H9 (cell line): ENCODE measurements at regions not wholly inside any gene's neighbourhood (a gene's known extent, or its start where the extent isn't known, plus 50 kb on each side); places are given as distances from the start of the nearest gene placed in this dataset.
A peak's percentile ranks its signal among the peaks of the same experiment; 100 is the strongest.

Experiments
- DNase-seq: peaks from one replicate; pipeline ENCODE4 v3.0.0-alpha.2; 2017
- H2AFZ ChIP-seq: one replicate; pipeline ENCODE4 v1.6.1; 2013; ENCODE audit warnings: mild to moderate bottlenecking, low read length, control low read depth, moderate library complexity
- H2AK5ac ChIP-seq: 2 replicates; pipeline ENCODE4 v1.6.1; 2013; ENCODE audit warnings: low read length, control low read depth, mixed read lengths; ENCODE audit not compliant: insufficient read length
- H2BK120ac ChIP-seq: one replicate; pipeline ENCODE4 v1.6.1; 2013; ENCODE audit warnings: low read depth, mild to moderate bottlenecking, low read length, control low read depth, inconsistent platforms; ENCODE audit not compliant: poor library complexity, severe bottlenecking
- H2BK12ac ChIP-seq: 2 replicates; pipeline ENCODE4 v1.6.1; 2013; ENCODE audit warnings: low read length, control low read depth, mixed read lengths, low read depth; ENCODE audit not compliant: insufficient read length
- H2BK15ac ChIP-seq: 2 replicates; pipeline ENCODE4 v1.6.1; 2013; ENCODE audit warnings: low read depth, low read length, control low read depth
- H2BK20ac ChIP-seq: one replicate; pipeline ENCODE4 v1.6.1; 2013; ENCODE audit warnings: low read depth, mild to moderate bottlenecking, low read length, control low read depth, inconsistent platforms; ENCODE audit not compliant: poor library complexity, severe bottlenecking
- H2BK5ac ChIP-seq: 2 replicates; pipeline ENCODE4 v1.6.1; 2013; ENCODE audit warnings: low read length, control low read depth, mixed read lengths; ENCODE audit not compliant: insufficient read length
- H3K14ac ChIP-seq: 2 replicates; pipeline ENCODE4 v1.6.1; 2013; ENCODE audit warnings: low read length, control low read depth; ENCODE audit not compliant: insufficient read depth
- H3K18ac ChIP-seq: 2 replicates; pipeline ENCODE4 v1.6.1; 2013; ENCODE audit warnings: low read depth, mild to moderate bottlenecking, mixed read lengths, low read length, control low read depth; ENCODE audit not compliant: insufficient read length
- H3K23ac ChIP-seq: 2 replicates; pipeline ENCODE4 v1.6.1; 2013; ENCODE audit warnings: low read length, control low read depth, mixed read lengths, low read depth; ENCODE audit not compliant: insufficient read length
- H3K23me2 ChIP-seq: 2 replicates; pipeline ENCODE4 v1.6.1; 2013; ENCODE audit warnings: low read depth, mild to moderate bottlenecking, mixed read lengths, low read length, control low read depth; ENCODE audit not compliant: insufficient read length, poor library complexity, severe bottlenecking
- H3K27ac ChIP-seq: 2 replicates; pipeline ENCODE4 v1.5.1; 2013; ENCODE audit warnings: low read length, control low read depth, mixed read lengths, low read depth; ENCODE audit not compliant: insufficient read length
- H3K27me3 ChIP-seq: 2 replicates; pipeline ENCODE4 v1.6.1; 2013; ENCODE audit warnings: low read length, control low read depth, inconsistent platforms; ENCODE audit not compliant: insufficient read depth
- H3K4ac ChIP-seq: 2 replicates; pipeline ENCODE4 v1.6.1; 2013; ENCODE audit warnings: low read depth, mild to moderate bottlenecking, control low read depth, inconsistent platforms, low read length, moderate library complexity
- H3K4me1 ChIP-seq: 2 replicates; pipeline ENCODE4 v1.6.1; 2013; ENCODE audit warnings: low read length, control low read depth, inconsistent platforms; ENCODE audit not compliant: insufficient read depth
- H3K4me2 ChIP-seq: 2 replicates; pipeline ENCODE4 v1.6.1; 2013; ENCODE audit warnings: low read length, control low read depth, mixed read lengths; ENCODE audit not compliant: insufficient read length, insufficient read depth
- H3K56ac ChIP-seq: 2 replicates; pipeline ENCODE4 v1.6.1; 2013; ENCODE audit warnings: low read depth, mild to moderate bottlenecking, mixed read lengths, low read length, control low read depth; ENCODE audit not compliant: insufficient read length
- H3K79me1 ChIP-seq: 2 replicates; pipeline ENCODE4 v1.6.1; 2013; ENCODE audit warnings: low read depth, mild to moderate bottlenecking, moderate library complexity, low read length, control low read depth, inconsistent platforms; ENCODE audit not compliant: insufficient read depth, poor library complexity, severe bottlenecking
- H3K79me2 ChIP-seq: 2 replicates; pipeline ENCODE4 v1.6.1; 2013; ENCODE audit warnings: low read length, control low read depth, inconsistent platforms; ENCODE audit not compliant: insufficient read depth
- H3K9ac ChIP-seq: 2 replicates; pipeline ENCODE4 v1.6.1; 2013; ENCODE audit warnings: low read length, control low read depth, mixed read lengths; ENCODE audit not compliant: insufficient read length; ENCODE audit errors: extremely low read depth
- H3K9me3 ChIP-seq: one replicate; pipeline ENCODE4 v1.6.1; 2013; ENCODE audit warnings: low read depth, low read length, inconsistent platforms; ENCODE audit not compliant: control insufficient read depth
- H3T11ph ChIP-seq: one replicate; pipeline ENCODE4 v1.6.1; 2013; ENCODE audit warnings: mild to moderate bottlenecking, low read length, control low read depth, inconsistent platforms
- H4K20me1 ChIP-seq: one replicate; pipeline ENCODE4 v1.6.1; 2013; ENCODE audit not compliant: control insufficient read depth, insufficient read length, insufficient read depth
- H4K5ac ChIP-seq: 2 replicates; pipeline ENCODE4 v1.6.1; 2013; ENCODE audit warnings: low read depth, mild to moderate bottlenecking, mixed read lengths, low read length, control low read depth; ENCODE audit not compliant: insufficient read length
- H4K8ac ChIP-seq: replicated peaks from 2 replicates; pipeline ENCODE4 v1.6.1; 2013; ENCODE audit warnings: low read length, control low read depth, mixed read lengths, low read depth; ENCODE audit not compliant: insufficient read length
- H4K91ac ChIP-seq: 2 replicates; pipeline ENCODE4 v1.6.1; 2013; ENCODE audit warnings: low read depth, mild to moderate bottlenecking, moderate library complexity, mixed read lengths, low read length, control low read depth; ENCODE audit not compliant: insufficient read length
- H3K27ac Mint-ChIP-seq, 3 experiments: 2 replicates in 2 of 3; 3 replicates in 1 of 3; pipeline ENCODE4 v1.8.0; 2020 to 2021; ENCODE audit warnings: mixed read lengths in 3 of 3, mild to moderate bottlenecking in 1 of 3, moderate library complexity in 1 of 3
- H3K27me3 Mint-ChIP-seq: 2 replicates; pipeline ENCODE4 v1.8.0; 2021; ENCODE audit warnings: low read depth, mild to moderate bottlenecking, moderate library complexity, mixed read lengths
- H3K36me3 Mint-ChIP-seq, 3 experiments: 2 replicates in 2 of 3; 3 replicates in 1 of 3; pipeline ENCODE4 v1.8.0; 2020 to 2021; ENCODE audit warnings: low read depth in 3 of 3, mixed read lengths in 3 of 3; ENCODE audit not compliant: insufficient read depth in 1 of 3
- H3K4me1 Mint-ChIP-seq, 2 experiments: 2 replicates each; pipeline ENCODE4 v1.8.0; 2020; ENCODE audit warnings: mixed read lengths in 2 of 2
- H3K4me3 Mint-ChIP-seq, 2 experiments: 2 replicates in 1 of 2; 3 replicates in 1 of 2; pipeline ENCODE4 v1.8.0; 2020 to 2021; ENCODE audit warnings: mild to moderate bottlenecking in 2 of 2, mixed read lengths in 2 of 2, moderate library complexity in 1 of 2
- H3K9me3 Mint-ChIP-seq, 2 experiments: 2 replicates in 1 of 2; 3 replicates in 1 of 2; pipeline ENCODE4 v1.8.0; 2020; ENCODE audit warnings: mild to moderate bottlenecking in 2 of 2, mixed read lengths in 2 of 2, moderate library complexity in 1 of 2
- WGBS: extraction: QIAGEN DNeasy Blood & Tissue Kit; methylation state at CpG from one replicate; pipeline ENCODE4 v1.1.7; 2013; ENCODE audit warnings: missing lambda C conversion rate, low lambda C conversion rate, mixed read lengths; ENCODE audit not compliant: insufficient read length; ENCODE audit errors: extremely low coverage; 5-methylcytosine and 5-hydroxymethylcytosine counted together
- TF ChIP-seq, protein P1 (sequence below): fragments of 200-600 bp; sonication (generic); conservative IDR thresholded peaks from 3 replicates; pipeline ENCODE4 v1.8.0; 2021; ENCODE audit warnings: antibody characterized with exemption, mild to moderate bottlenecking

DNA sequence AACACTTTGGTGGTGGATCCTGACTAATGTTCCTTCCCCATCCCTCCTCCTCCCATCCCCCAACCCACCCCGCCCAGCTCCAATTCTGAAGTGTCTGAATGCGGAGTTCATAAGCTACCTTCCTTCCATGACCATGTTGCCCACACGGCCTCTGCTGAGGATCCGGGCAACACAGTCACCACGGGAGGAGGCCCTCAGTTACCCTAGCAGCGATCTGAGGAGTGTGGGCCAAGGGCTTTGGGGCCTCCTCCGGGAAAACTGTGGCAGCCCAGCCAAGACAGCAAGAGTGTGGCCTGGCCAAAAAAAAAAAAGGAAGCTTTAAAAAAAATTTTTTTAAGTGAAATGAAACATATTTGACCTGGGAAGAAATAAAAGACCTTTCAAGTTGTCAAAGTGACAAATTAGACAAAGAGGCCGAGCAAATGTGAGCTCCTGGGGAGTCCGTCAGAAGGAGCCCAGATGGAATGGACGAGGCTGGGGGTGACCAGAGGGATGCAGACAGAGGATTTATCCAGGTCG is 169.0 kb upstream of the PKDCC start:
- Mint-ChIP-seq H3K9me3 (no peaks in the 10 kb centered on the region), H3K27ac (peak overlapping the region in 1 of 3 experiments; percentile 87; a peak in 1 of 7 replicates), H3K36me3 (no peaks in the 10 kb centered on the region), H3K27me3 (peaks cover 3% of the 10 kb centered on the region; the same call in 1 of the 2 replicates), H3K4me1 (peaks cover 19 to 33% of the 10 kb centered on the region in 2 experiments), H3K4me3 (no peak overlapping the region)
- Histone ChIP-seq H3K4me1 (no peaks in the 10 kb centered on the region; the same call in 1 of the 2 replicates), H2BK12ac (no peak overlapping the region), H2AK5ac (no peak overlapping the region), H3K4ac (no peak overlapping the region), H2BK5ac (no peak overlapping the region), H3K14ac (no peak overlapping the region; the same call in 1 of the 2 replicates), H3K27ac (no peak overlapping the region), H4K20me1 (no peaks in the 10 kb centered on the region), H3T11ph (no peak overlapping the region), H3K4me2 (no peak overlapping the region), H3K27me3 (no peaks in the 10 kb centered on the region), H3K9ac (no peak overlapping the region), H2AFZ (no peak overlapping the region), H3K79me2 (no peaks in the 10 kb centered on the region), H4K5ac (no peak overlapping the region), H4K91ac (no peak overlapping the region), H4K8ac (no peak overlapping the region), H3K23me2 (no peaks in the 10 kb centered on the region), H2BK120ac (no peak overlapping the region), H2BK20ac (no peak overlapping the region), H3K56ac (no peak overlapping the region), H2BK15ac (no peak overlapping the region), H3K23ac (no peak overlapping the region), H3K9me3 (no peaks in the 10 kb centered on the region), H3K18ac (no peak overlapping the region), H3K79me1 (no peaks in the 10 kb centered on the region)
- WGBS, result no CpG with 5 or more reads among the region's 11 CpGs
- no peak for DNase-seq
- TF ChIP-seq, protein P1, sequence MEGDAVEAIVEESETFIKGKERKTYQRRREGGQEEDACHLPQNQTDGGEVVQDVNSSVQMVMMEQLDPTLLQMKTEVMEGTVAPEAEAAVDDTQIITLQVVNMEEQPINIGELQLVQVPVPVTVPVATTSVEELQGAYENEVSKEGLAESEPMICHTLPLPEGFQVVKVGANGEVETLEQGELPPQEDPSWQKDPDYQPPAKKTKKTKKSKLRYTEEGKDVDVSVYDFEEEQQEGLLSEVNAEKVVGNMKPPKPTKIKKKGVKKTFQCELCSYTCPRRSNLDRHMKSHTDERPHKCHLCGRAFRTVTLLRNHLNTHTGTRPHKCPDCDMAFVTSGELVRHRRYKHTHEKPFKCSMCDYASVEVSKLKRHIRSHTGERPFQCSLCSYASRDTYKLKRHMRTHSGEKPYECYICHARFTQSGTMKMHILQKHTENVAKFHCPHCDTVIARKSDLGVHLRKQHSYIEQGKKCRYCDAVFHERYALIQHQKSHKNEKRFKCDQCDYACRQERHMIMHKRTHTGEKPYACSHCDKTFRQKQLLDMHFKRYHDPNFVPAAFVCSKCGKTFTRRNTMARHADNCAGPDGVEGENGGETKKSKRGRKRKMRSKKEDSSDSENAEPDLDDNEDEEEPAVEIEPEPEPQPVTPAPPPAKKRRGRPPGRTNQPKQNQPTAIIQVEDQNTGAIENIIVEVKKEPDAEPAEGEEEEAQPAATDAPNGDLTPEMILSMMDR, result no peak
